CD4-positive, alpha-beta T cell treated with Interleukin-12 subunit alpha and Interleukin-12 subunit beta, for 1 hour (primary cell): ENCODE measurements at regions not wholly inside any gene's neighbourhood (a gene's known extent, or its start where the extent isn't known, plus 50 kb on each side); places are given as distances from the start of the nearest gene placed in this dataset.

Source experiments
- DNase-seq: peaks from one replicate; pipeline ENCODE4 v3.0.0-alpha.2; 2020

DNA sequence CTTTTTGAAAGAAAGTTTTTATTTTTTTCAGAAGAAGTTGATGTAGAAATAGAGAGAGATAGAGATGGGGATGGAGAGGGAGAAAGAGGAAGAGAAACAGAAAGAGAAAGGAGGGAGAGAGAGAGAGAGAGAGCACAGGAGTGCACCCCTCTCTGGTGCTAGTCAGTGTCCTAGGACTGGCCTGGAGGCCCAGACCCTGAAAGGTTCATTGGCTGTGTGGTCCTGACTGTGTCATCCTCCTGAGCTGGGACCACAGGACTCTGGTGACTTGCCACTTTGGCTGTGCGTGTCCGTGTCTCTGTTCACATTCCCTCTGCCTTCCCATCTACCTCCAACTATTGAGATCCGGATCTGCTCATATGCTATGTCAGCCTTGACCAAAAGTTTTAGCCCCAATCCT is 62.1 kb upstream of the SHH start:
- no peak for DNase-seq

DNA sequence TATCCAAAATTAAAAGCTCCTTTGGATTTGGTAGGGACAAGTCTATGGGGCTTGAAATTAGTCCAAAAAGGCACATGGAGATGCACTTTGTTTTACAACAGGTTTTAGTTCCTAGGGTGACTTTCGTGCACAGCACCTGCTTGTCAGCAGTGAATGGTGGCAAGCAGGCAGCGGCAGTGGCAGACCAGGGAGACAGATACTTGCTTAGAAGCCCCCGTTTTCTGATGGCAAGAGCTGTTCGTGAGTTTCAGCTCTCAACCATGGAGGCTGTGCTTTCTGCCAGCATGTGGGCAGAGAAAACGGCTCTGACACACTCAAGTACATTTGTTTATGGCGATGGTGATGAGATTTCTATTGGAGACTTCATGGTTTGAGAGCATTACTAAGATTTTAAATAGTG is 61.7 kb upstream of the SHH start:
- DNase-seq, result no peak

DNA sequence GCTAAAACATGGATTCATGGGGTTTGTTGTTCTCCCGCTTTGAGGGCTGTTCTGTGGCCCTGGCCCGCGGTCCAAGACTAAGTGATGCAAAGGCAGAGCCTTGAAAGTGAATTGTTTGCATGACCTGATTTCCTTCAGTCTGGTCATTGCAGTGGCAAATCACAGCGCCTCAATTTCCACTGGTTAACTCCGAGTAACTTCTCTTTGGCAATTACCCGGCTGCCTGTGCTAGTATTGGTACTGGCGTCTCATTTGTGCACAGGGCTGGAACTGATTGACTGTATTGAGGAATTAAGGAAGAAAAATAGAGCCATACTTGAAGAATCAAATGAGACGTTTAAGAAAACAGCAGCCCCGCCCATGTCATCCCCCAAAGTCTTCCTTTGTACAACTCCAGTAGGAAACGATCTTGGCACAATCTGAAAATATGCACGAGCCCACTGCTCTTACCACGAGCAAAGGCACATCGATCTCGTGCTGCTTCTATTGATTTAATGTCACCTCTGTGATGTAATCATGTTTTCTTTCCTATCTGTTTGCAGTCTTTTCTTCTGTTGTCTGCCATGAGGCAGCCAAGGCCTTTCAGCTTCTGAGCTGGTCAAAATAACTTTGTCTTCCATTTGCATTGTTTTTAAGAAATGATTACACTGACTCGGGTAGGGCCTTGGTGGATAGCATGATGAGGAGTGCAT is 60.6 kb upstream of the SHH start:
- no peak for DNase-seq

DNA sequence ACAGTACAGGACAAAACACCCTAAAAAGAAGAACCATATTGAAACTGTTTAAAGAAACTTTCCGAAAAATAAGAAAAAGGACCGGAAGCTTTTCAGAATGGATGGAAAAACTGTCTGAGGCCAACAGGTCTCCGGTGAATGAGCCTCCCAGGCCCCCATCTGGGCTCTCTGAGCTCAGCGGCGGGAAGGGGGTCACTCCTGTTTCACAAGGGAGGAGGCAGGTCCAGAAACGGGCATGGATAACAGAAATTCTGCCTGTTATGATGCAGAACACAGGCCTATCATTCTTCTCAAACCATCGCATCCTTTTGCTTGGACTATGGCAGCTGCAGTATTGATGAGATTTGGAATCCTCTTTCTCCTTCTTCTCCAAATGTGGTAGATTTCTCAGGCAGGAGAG is 58.9 kb upstream of the SHH start:
- DNase-seq, result no peak

DNA sequence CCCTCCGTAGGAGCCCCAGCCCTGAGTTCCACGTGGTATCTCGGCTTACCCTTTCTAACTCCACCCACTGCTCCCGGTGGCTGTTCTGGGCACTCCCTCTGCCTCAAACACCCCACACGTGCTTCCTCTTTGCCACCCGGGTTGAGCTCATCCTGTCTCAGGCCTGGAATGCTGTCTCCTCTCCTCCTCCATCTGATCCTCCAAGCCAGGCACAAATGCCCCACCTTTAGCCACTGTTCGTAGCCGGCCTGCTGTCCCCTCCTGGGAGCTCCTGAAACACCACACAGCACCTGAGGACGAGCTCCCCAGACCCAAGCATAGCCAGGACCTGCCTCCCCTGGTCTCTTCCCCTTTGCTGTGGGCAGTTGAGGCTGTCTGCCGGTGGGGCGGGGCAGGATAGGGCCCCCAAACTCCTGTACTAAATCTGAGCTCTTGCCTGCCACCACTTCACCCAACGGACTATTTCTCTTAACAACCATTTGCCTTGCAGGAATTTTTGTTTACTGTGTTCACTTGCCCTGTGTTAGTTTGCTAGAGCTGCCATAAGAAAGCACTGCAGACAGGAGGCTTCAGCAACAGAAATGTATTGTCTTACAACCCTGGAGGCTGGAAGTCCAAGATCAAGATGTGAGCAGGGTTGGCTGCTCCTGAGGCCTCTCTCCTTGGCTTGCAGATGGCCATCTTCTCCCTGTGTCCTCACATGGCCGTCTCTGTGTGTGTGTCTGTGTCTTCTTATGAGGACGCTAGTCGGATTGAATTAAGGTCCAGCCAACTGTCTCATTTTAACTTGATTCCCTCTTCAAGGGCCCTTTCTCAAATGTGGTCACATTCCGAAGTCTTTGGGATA is 58.3 kb upstream of the SHH start:
- DNase-seq, result no peak

DNA sequence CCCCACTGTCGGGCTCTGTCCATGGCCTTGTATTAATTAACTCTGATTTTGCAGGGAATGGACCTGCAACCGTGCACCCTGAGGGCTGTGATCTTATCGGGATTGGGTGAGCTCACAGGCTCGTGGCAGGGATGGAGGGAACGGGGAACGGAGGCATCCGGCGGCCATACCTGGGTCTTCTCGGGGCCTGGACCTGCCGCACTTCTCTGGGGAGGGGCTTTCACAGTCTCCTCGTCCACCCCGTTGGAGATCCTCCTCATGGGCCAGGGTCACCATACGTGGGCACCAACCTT is 57.5 kb upstream of the SHH start:
- DNase-seq, result no peak

DNA sequence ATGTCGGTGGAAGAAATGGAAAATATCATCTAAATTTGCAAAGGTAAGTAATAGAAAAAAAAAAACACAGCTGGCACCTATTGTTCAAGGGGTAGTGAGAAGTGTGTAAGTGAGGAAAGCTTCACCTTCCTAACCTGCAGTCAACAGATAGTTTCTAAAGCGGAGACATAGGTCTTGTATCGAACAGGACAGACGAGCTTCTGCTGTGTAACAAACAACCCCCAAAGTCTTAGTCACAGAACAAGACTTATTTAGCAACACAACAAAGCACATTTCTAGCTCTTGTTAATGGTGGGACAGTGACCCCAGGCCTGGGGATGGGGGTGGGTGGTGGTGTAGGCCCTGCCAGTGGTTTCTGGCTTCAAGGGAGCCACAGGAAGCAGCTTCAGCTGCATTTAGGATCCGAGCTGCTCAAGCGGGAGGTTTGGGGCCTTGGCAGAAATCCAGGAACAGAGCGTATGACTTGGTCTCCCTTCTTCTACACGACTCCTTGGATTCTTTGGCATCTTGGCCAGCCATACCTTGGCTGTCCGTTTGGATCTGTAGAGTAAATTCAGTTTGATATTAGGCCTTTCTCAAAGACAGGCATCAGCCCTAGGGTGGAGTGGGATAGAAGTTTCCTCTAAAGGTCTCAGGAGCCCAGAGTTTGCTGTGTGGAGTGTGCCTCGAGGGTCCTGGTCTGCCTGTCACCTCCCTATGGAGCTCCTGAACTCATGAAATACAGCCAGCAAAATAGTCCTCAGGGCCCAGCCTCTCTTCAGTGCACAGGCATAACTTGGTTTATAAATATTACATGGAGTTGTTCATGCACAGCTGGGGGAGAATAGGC is 56.9 kb upstream of the SHH start:
- no peak for DNase-seq

DNA sequence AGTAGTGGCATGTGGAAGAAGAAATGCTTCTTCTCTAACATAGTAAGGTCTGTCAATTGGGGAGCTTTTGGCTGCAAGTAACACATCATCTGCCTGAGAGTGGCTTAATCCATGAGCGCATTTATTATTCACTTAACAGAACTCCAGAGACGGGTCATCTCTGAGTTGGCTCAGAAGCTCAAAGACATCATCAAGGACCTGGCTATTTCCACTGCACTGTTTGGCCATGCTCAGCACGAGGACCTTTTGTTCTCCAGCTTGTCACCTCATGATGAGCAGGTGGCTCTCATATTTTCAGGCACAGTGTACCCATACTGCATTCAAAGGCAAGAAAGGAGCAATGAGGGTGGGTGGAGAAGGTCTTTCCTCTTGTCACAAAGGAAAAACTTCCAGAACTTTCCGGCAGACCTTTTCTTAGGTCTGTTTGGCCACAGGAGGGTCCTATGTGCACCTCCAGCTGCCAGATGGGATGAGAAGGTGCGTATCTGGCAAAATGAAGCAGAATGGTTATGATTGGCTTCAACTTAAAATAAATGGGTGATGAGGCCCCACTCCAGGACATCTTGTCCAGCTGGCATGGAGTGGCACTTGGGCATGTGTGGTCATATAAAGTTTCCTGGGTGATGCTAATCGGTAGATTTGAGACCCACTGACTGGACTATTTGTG is 55.6 kb upstream of the SHH start:
- DNase-seq, result no peak

DNA sequence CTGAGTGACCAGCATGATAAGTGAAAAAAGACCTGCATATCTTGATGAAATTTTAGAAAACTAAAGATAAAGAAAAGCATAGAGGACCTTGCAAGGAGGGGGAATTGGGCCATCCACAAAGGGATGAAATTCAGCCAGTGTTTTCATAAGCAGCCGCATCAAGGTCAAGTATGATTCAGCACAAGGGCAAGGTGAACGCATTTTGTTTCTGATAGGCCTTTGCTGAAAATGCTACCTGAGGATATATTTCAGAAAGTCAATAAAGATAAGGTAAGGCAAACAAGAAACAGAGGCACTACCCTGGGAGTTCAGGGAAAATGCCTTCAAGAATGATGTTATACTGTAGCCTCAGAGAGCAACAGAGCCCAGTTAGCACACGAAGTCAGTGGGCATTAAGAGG is 55.0 kb upstream of the SHH start:
- DNase-seq, result no peak

DNA sequence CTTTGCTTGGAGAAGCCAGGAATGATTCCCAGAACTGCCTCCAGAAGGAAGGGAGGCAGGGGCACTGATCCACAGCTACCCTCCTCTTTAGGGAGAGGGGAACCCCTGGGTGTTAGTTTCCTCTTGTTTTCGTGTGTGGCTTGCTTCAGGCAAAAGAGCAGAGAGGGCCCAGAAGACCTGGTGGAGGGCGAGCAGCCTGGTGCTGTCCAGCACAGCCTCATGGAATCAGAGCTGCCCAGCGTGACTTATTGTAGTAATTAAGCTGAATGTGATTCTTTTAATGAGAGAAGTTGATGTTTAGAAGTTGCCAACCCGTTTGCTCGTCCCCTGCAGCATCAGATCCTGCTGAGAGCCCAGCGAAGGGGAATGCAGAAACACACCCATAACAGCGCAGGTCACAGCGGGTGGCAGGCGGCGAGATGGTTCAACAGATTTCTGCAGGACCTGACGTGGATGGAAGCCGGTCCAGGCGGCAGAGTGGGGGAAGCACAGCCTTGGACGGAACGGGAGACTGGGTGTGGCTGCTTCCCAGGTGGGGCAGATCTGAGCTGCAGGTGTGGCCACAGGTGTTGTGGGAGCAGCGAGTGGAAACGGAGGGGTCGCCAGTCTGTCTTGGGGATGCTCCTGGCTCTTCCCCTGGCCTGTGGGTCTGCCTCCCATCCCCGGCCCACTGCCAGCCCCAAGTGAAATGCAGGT is 53.7 kb upstream of the SHH start:
- no peak for DNase-seq

DNA sequence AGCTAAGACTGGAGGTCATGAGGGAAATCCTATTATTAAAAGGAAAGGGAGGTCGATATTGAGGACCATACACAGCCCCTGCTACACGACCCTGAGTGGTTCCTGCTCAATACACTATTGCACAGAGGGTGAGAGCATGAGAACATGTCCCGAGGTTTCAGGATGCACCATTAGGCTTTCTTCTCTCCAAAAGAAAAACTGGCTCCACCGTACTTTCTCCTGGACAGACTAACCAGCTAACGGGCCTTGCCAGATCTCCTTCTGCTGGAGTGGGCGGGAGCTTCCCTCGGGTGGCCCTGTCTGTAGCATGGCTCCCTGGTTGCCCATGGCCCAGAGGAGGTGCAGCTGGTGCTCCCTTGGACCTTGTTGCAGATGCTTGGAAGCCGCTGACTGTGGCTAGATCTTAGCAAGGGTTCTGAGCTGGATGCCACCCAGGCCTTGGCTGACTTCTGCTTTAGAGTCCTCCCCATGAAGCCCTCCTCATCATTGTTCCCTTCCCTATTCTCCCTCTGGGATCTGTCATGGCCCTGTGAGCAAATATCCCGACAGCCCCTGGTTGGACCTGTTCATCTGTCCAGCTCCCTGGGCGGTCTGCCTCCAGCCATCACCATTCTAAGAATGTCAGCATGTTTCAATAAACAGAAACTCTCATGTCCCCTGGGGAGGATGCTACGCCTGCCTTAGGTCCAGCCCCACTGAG is 52.9 kb upstream of the SHH start:
- DNase-seq, result no peak

DNA sequence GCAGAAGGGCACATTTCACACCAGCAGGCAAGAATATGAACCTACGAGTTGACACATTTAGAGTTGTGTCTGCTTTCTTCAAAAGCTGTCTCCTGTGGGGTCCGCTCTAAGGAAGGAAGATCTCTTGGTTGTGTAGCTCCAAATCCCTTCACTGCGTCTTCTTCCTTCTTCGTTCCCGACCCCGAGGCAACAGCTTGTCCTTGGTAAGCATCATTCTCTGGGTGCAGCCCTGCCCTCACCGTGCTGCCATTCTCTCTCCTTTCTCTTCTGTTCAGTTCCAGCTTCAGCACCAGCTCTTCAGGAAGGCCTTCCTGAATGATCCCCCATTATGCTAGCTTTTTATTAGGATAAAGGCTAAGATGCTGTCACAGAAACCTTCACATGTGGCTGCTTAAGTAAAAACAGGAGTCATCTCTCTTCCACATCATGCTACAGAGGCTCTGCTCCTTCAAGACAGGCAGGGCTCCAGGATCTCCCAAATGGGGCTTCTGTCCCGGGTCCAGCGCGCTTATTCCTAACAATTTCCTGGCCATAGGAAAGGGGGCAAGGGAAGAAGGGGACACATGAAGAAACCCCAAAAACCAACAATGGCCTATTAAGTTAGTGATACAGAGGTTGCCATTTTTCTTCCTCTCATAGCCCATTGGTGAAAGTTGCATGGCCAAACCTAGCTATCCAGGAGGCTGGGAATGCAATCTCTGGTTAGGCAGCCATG is 52.2 kb upstream of the SHH start:
- no peak for DNase-seq

DNA sequence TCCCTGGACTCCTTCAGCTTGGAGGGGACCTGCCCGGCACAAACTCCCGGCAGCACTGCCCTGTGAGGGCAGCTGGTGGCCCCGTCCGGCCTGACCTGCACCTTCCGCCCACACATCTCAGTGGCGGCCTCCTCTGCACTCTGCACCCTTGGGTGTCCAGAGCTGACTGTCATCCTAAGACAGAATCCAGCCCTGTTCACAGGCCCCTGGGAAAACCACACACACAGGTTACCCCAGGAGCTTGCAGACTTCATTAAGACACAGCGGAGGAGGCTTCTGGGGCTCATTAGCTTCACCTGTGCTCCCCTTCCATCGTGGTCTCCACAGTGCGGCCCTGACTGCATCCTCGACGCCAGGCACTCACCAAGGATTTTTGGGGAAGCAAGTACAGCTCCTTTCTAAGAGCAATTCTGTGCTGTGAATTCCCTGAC is 51.5 kb upstream of the SHH start:
- DNase-seq, result no peak

DNA sequence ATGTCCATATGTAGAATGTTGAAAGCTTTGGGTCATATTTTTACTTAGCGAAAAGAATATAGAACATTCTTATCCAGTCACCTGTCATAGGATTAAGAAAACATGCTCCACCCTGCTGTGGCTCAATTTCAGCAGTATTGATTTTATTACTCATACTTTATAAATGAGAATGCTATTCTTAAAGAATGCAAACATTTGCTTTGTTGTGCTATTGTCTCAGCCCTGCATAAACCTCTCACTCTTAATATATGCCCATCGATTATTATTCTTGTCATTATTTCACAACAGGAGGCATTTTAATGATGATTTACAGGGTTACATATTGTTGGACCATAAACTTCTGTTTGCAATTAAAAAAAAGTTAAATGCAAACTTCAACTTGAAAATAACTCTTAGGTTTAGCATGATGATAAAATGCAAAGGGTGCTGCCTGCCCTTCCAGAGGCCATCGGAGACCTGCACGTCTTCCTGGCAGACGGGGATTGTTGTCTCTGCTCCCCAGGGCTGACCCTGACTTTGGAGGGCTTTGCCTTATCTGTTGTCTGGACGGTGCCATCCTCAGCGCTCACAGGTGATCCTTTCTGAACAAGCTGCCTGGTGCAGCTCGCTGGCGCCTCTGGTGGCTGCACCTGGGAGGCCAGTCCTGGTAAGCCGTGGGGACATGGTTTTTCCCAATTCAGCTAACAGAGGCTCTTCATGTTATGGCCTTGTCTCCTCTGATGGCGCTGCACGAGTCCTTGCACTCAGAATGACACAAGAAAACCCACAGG is 50.0 kb upstream of the SHH start:
- no peak for DNase-seq
